ENCODE measurements at regions not wholly inside any gene's neighbourhood (a gene's known extent, or its start where the extent isn't known, plus 50 kb on each side); places are given as distances from the start of the nearest gene placed in this dataset.

- TF ChIP-seq CTCF (IDR thresholded peaks at IDR 0.05; ENCODE audit: insufficient read depth, low read length) (no peak), REST (IDR thresholded peaks at IDR 0.05; ENCODE audit: insufficient replicate concordance, low read depth) (no peak), POLR2AphosphoS5 (IDR thresholded peaks at IDR 0.05; ENCODE audit: low read depth) (no peak)
Measured at GRCh38 chr11:28482666-28483065, 374.5 kb downstream of the METTL15 start.

Data from HL-60 (cell line).